OCI-LY3 (cell line): ENCODE measurements at regions not wholly inside any gene's neighbourhood (a gene's known extent, or its start where the extent isn't known, plus 50 kb on each side); places are given as distances from the start of the nearest gene placed in this dataset.

Experiments
- EZH2phosphoT487 ChIP-seq: fragments of 200-600 bp; shearing (Covaris generic); IDR thresholded peaks from 2 replicates; pipeline ENCODE4 v1.6.1; 2018; ENCODE audit warnings: antibody characterized with exemption, mixed run types, low read depth
- TF ChIP-seq, protein P1 (sequence below): fragments of 200-600, 300-600 bp; sonication (generic); IDR thresholded peaks from 2 replicates; pipeline ENCODE4 v1.5.1; 2014; ENCODE audit warnings: antibody characterized with exemption, low read length, low read depth

DNA sequence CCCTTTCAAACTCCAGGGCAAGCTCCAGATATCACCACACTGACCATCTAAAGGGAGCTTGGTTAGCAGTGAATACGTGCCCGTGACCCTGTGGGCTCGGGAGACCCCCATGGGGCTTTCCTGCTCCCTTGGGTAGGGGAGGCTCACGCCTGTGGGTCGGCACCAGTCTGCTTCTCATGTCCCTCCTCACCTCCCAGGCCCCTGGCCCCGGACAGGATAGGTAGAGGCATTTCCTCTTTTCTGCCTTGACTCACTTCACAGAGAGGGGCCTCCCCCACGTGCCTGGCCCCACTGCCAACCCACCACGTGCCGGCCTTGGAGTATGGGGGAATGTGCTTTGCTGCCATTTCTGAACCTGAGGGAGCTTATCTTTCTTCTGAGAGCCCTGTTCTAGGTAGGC is 131.3 kb upstream of the FAM20C start:
- TF ChIP-seq, protein P1, sequence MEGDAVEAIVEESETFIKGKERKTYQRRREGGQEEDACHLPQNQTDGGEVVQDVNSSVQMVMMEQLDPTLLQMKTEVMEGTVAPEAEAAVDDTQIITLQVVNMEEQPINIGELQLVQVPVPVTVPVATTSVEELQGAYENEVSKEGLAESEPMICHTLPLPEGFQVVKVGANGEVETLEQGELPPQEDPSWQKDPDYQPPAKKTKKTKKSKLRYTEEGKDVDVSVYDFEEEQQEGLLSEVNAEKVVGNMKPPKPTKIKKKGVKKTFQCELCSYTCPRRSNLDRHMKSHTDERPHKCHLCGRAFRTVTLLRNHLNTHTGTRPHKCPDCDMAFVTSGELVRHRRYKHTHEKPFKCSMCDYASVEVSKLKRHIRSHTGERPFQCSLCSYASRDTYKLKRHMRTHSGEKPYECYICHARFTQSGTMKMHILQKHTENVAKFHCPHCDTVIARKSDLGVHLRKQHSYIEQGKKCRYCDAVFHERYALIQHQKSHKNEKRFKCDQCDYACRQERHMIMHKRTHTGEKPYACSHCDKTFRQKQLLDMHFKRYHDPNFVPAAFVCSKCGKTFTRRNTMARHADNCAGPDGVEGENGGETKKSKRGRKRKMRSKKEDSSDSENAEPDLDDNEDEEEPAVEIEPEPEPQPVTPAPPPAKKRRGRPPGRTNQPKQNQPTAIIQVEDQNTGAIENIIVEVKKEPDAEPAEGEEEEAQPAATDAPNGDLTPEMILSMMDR = no peak
- no peak for TF ChIP-seq EZH2phosphoT487
